ENCODE measurements at regions not wholly inside any gene's neighbourhood (a gene's known extent, or its start where the extent isn't known, plus 50 kb on each side); places are given as distances from the start of the nearest gene placed in this dataset.

- ChIA-PET POLR2A (no interaction called here), CTCF (no interaction called here)
- ATAC-seq (ENCODE audit: low read depth) (no peak), DNase-seq (no peak)
- Mint-ChIP-seq H3K4me1 (no peaks in the 10 kb centered on the region), H3K27ac (no peak overlapping the region), H3K4me3 (no peak overlapping the region), H3K9me3 (no peaks in the 10 kb centered on the region), H3K27me3 (no peaks in the 10 kb centered on the region), H3K36me3 (ENCODE audit: low read depth) (no peaks in the 10 kb centered on the region)
- no peak for TF ChIP-seq CTCF (IDR thresholded peaks at IDR 0.05)
- intact Hi-C loops (cut with micrococcal nuclease) = no loop called here
Observed at GRCh38 chr3:111303760-111304159, 232.1 kb downstream of the NECTIN3 start.

- Mint-ChIP-seq H3K27me3 (no peaks in the 10 kb centered on the region), H3K4me3 (no peak overlapping the region), H3K36me3 (ENCODE audit: low read depth) (no peaks in the 10 kb centered on the region), H3K27ac (no peak overlapping the region), H3K4me1 (peaks cover 16% of the 10 kb centered on the region), H3K9me3 (no peaks in the 10 kb centered on the region)
- DNase-seq (no peak), ATAC-seq (ENCODE audit: low read depth) (no peak)
- ChIA-PET POLR2A (no interaction called here), CTCF (no interaction called here)
- intact Hi-C loops (cut with micrococcal nuclease) = no loop called here
- TF ChIP-seq CTCF (IDR thresholded peaks at IDR 0.05) = no peak
Observed at GRCh38 chr3:111307676-111308075, 234.3 kb upstream of the CD96 start.

GRCh38 chr3:111311126-111311525 is 230.9 kb upstream of the CD96 start:
- ATAC-seq (ENCODE audit: low read depth) (no peak), DNase-seq (no peak)
- ChIA-PET POLR2A (no interaction called here), CTCF (no interaction called here)
- TF ChIP-seq CTCF (IDR thresholded peaks at IDR 0.05) = no peak
- Mint-ChIP-seq H3K4me3 (no peak overlapping the region), H3K36me3 (ENCODE audit: low read depth) (no peaks in the 10 kb centered on the region), H3K4me1 (peaks cover 16% of the 10 kb centered on the region), H3K9me3 (no peaks in the 10 kb centered on the region), H3K27ac (peak overlapping the region; percentile 3), H3K27me3 (no peaks in the 10 kb centered on the region)
- intact Hi-C loops (cut with micrococcal nuclease) = no loop called here

- no peak for DNase-seq
- Mint-ChIP-seq H3K9me3 (no peaks in the 10 kb centered on the region), H3K27me3 (no peaks in the 10 kb centered on the region), H3K27ac (peak overlapping the region; percentile 7), H3K4me3 (no peak overlapping the region), H3K36me3 (ENCODE audit: low read depth) (no peaks in the 10 kb centered on the region), H3K4me1 (peaks cover 16% of the 10 kb centered on the region)
- POLR2A ChIA-PET = no interaction called here
- no peak for ATAC-seq (ENCODE audit: low read depth)
- intact Hi-C loops (cut with micrococcal nuclease) = no loop called here
- no peak for TF ChIP-seq CTCF (IDR thresholded peaks at IDR 0.05)
- CTCF ChIA-PET = no interaction called here
Observed at GRCh38 chr3:111311709-111312235, 230.2 kb upstream of the CD96 start.

GRCh38 chr3:111314181-111314873 is 227.7 kb upstream of the CD96 start:
- intact Hi-C loops (cut with micrococcal nuclease) = no loop called here
- no peak overlapping the region for H3K4me3 Mint-ChIP-seq
- ChIA-PET CTCF (no interaction called here), POLR2A (no interaction called here)
- H3K9me3 Mint-ChIP-seq = no peaks in the 10 kb centered on the region
- H3K36me3 Mint-ChIP-seq (ENCODE audit: low read depth) = no peaks in the 10 kb centered on the region
- no peaks in the 10 kb centered on the region for H3K27me3 Mint-ChIP-seq
- TF ChIP-seq CTCF (IDR thresholded peaks at IDR 0.05) = no peak
- no peak for DNase-seq
- no peak for ATAC-seq (ENCODE audit: low read depth)
- H3K27ac Mint-ChIP-seq = no peak overlapping the region
- peaks cover 16% of the 10 kb centered on the region for H3K4me1 Mint-ChIP-seq

Measured in activated B cell treated with CpG ODN at 0.5 μM for 24 hours (primary cell).